IPS-NIHi11 (cell line): ENCODE measurements at regions not wholly inside any gene's neighbourhood (a gene's known extent, or its start where the extent isn't known, plus 50 kb on each side); places are given as distances from the start of the nearest gene placed in this dataset.

Experiments used
- DNase-seq: peaks from one replicate; pipeline ENCODE4 v3.0.0; 2012; ENCODE audit warnings: mixed read lengths, low spot score

GRCh38 chr11:69431136-69431535 lies 50.3 kb upstream of the LINC01488 start:
- no peak for DNase-seq
